ENCODE measurements at regions not wholly inside any gene's neighbourhood (a gene's known extent, or its start where the extent isn't known, plus 50 kb on each side); places are given as distances from the start of the nearest gene placed in this dataset.

DNA sequence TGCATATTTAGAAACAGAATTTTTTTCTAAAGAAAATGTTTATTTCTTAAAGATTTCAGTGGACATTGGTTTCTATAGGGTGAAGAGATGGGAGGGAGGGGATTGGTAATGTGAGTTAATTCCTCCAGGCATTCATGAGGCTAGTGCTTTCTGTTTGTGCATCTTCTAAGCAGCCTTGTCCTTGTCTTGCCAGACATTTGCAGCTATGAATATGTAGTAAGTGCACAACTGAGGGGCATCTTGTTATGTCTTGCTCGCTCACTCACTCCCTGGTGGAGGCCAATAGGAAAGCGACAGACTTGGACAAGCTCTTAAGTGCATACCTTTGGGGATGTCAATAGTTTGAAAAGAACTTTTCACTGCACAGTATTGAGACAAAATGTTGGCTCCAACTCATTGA lies 92.5 kb upstream of the ATP10A start:
- no peaks in the 10 kb centered on the region for H3K27me3 ChIP-seq
- no peak for ATAC-seq
- no peak overlapping the region for H3K4me3 ChIP-seq
- no peak for DNase-seq
- no peaks in the 10 kb centered on the region for H3K36me3 ChIP-seq
- TF ChIP-seq POLR2A (IDR thresholded peaks at IDR 0.05) = no peak
- TF ChIP-seq, protein P1, sequence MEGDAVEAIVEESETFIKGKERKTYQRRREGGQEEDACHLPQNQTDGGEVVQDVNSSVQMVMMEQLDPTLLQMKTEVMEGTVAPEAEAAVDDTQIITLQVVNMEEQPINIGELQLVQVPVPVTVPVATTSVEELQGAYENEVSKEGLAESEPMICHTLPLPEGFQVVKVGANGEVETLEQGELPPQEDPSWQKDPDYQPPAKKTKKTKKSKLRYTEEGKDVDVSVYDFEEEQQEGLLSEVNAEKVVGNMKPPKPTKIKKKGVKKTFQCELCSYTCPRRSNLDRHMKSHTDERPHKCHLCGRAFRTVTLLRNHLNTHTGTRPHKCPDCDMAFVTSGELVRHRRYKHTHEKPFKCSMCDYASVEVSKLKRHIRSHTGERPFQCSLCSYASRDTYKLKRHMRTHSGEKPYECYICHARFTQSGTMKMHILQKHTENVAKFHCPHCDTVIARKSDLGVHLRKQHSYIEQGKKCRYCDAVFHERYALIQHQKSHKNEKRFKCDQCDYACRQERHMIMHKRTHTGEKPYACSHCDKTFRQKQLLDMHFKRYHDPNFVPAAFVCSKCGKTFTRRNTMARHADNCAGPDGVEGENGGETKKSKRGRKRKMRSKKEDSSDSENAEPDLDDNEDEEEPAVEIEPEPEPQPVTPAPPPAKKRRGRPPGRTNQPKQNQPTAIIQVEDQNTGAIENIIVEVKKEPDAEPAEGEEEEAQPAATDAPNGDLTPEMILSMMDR (IDR thresholded peaks at IDR 0.05) = no peak
- intact Hi-C loops (cut with DNase I) = no loop called here
- no peak overlapping the region for H3K27ac ChIP-seq
- H3K4me1 ChIP-seq = no peaks in the 10 kb centered on the region
- H3K9me3 ChIP-seq = no peaks in the 10 kb centered on the region
- 47% methylated on average over 2 of the region's 2 CpGs for WGBS (ENCODE audit: insufficient coverage, low coverage, low lambda C conversion rate, missing lambda C conversion rate)

DNA sequence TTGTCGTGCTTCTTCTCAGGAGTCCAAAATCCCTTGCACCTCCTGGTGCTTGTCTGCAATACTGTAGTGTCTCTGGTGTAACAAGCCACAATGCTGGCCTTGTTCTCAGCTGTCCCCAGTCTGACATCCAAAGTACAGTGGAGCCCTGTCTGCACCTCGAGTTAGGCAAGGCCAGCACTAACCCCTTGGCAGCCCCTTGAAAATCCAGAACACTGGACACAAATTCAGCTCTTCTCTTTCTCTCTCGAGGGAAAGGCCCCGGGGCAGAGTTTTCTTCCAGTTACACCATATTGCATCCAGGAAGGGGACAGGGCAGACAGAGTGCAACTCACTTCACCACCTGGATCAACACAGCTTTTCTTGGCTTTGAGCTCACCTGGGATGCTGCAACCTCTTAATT lies 91.3 kb upstream of the ATP10A start:
- Histone ChIP-seq H3K4me3 (no peak overlapping the region), H3K4me1 (no peaks in the 10 kb centered on the region), H3K9me3 (no peaks in the 10 kb centered on the region), H3K27ac (no peak overlapping the region), H3K36me3 (no peaks in the 10 kb centered on the region), H3K27me3 (no peaks in the 10 kb centered on the region)
- intact Hi-C loops (cut with DNase I) = no loop called here
- WGBS (ENCODE audit: insufficient coverage, low coverage, low lambda C conversion rate, missing lambda C conversion rate) = 37% methylated on average over 3 of the region's 4 CpGs
- TF ChIP-seq, protein P1 (IDR thresholded peaks at IDR 0.05) = no peak
- TF ChIP-seq POLR2A (IDR thresholded peaks at IDR 0.05) = no peak
- no peak for DNase-seq
- no peak for ATAC-seq

DNA sequence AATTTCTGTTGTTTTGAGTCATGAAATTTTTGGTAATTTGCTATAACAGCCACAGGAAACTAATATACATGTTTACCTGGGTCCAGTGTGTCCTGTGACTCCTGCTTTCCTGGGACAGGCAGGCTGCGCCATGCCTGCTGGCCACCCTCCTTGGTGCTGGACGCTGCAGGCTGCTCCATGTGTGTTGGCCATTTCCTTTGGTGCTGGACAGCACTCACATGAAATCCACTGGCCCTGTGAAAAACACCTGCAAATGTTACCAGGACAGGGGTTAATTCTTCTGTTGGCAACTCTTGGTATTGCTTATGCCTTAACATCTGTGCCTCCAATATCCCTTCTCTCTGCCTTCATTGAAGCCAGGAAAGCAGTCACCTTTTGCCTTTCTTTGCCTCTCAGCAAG lies 86.9 kb upstream of the ATP10A start:
- DNase-seq = no peak
- H3K4me3 ChIP-seq = no peak overlapping the region
- TF ChIP-seq, protein P1 (IDR thresholded peaks at IDR 0.05) = no peak
- TF ChIP-seq POLR2A (IDR thresholded peaks at IDR 0.05) = no peak
- no CpG with 5 or more reads among the region's 2 CpGs for WGBS (ENCODE audit: insufficient coverage, low coverage, low lambda C conversion rate, missing lambda C conversion rate)
- no peaks in the 10 kb centered on the region for H3K4me1 ChIP-seq
- intact Hi-C loops (cut with DNase I) = no loop called here
- no peak overlapping the region for H3K27ac ChIP-seq
- ATAC-seq = no peak
- no peaks in the 10 kb centered on the region for H3K27me3 ChIP-seq
- no peaks in the 10 kb centered on the region for H3K36me3 ChIP-seq
- H3K9me3 ChIP-seq = no peaks in the 10 kb centered on the region

DNA sequence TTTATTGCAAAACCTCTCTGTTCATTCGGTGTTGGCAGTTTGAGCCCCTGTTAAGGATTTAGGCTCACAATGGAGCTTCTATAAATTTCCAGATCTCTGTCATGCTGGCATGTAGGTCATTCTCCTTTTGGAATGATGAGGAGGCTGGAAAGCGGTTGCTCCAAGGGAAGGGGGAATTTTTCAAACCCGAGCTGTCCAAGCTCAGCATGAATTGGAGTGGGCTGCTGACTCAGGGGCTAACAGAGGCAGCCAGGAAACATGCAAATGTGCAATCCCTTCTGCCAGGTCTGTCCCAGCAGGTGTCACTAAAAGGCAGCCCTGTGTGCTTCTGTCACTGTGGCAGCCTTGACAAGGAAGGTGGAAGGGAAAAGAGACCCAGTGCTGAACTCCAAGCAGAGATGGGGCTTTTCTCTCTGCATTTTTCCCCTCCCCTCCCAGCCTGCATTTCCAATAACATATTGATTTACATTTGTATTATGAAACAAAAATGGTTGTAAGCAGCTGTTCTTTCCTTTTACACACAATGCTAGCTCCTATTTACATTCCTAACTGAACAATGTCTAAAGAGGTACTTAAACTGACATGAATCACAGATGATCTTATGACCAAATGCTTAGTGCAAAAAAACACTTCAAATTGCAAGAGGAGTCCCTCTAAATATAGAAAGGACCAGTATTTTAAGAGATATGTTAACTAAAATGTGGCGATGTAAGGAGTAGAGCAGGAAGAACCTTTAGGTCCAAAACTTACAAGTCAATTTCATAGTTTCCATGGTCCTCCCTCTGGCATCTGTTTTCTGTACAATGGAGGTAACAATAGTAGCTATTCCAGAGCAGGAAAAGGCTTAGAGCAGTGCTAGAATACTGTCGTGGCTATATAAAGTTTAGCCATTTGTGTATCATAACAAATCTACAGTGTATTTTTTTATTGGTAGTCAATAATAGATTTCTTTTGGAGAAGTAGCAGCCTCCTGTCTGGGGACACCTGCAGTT lies 84.5 kb upstream of the ATP10A start:
- Histone ChIP-seq H3K27me3 (no peaks in the 10 kb centered on the region), H3K9me3 (no peaks in the 10 kb centered on the region), H3K27ac (no peak overlapping the region), H3K36me3 (no peaks in the 10 kb centered on the region), H3K4me3 (no peak overlapping the region), H3K4me1 (no peaks in the 10 kb centered on the region)
- 36% methylated on average over 4 of the region's 5 CpGs for WGBS (ENCODE audit: insufficient coverage, low coverage, low lambda C conversion rate, missing lambda C conversion rate)
- intact Hi-C loops (cut with DNase I) = no loop called here
- DNase-seq = no peak
- TF ChIP-seq, protein P1 (IDR thresholded peaks at IDR 0.05) = no peak
- TF ChIP-seq POLR2A (IDR thresholded peaks at IDR 0.05) = no peak
- no peak for ATAC-seq
